H1 (cell line): ENCODE measurements at regions not wholly inside any gene's neighbourhood (a gene's known extent, or its start where the extent isn't known, plus 50 kb on each side); places are given as distances from the start of the nearest gene placed in this dataset.

ENCODE experiments used
- CTCF ChIA-PET: fragments of 300-600 bp; sonication (Branson Sonifier 250); formaldehyde crosslinking; loops from one replicate; lab custom pipeline; 2021; ENCODE audit not compliant: partially characterized antibody; lab: Charles Lee
- POLR2A ChIA-PET: fragments of 300-600 bp; sonication (Branson Sonifier 250); formaldehyde crosslinking; loops from one replicate; lab custom pipeline; 2021; ENCODE audit warnings: inconsistent platforms; ENCODE audit not compliant: partially characterized antibody; lab: Charles Lee
- DNase-seq, 2 experiments: peaks; one replicate each; pipeline versions ENCODE4 v3.0.0 to v3.0.0-alpha.2; 2010 to 2022; ENCODE audit warnings: low spot score in 2 of 2, low read depth in 1 of 2, mixed read lengths in 1 of 2
- FAIRE-seq: peaks from 2 replicates; lab custom pipeline; 2011; peaks lifted over from hg19 to GRCh38; lab: Jason Lieb, UNC
- H2AFZ ChIP-seq: 2 replicates; pipeline ENCODE4 v1.8.1; 2012; ENCODE audit warnings: low read length, inconsistent platforms
- H2AK5ac ChIP-seq: 2 replicates; pipeline ENCODE4 v1.6.1; 2013; ENCODE audit warnings: low read depth, low read length
- H2BK120ac ChIP-seq: replicated peaks from 2 replicates; pipeline ENCODE3; 2013; ENCODE audit warnings: low read depth, low read length, inconsistent platforms
- H2BK12ac ChIP-seq: 2 replicates; pipeline ENCODE4 v1.6.1; 2013; ENCODE audit warnings: low read depth, low read length
- H2BK15ac ChIP-seq: 2 replicates; pipeline ENCODE4 v1.6.1; 2013; ENCODE audit warnings: low read length
- H2BK20ac ChIP-seq: 2 replicates; pipeline ENCODE4 v1.6.1; 2013; ENCODE audit warnings: low read length
- H2BK5ac ChIP-seq: 2 replicates; pipeline ENCODE4 v1.6.1; 2013; ENCODE audit warnings: low read depth, low read length
- H3K14ac ChIP-seq: 2 replicates; pipeline ENCODE4 v1.6.1; 2013; ENCODE audit warnings: inconsistent platforms; ENCODE audit not compliant: insufficient read length
- H3K18ac ChIP-seq: 2 replicates; pipeline ENCODE4 v1.6.1; 2013; ENCODE audit warnings: low read length; ENCODE audit errors: extremely low read depth
- H3K23ac ChIP-seq: 2 replicates; pipeline ENCODE4 v1.6.1; 2013; ENCODE audit warnings: inconsistent platforms; ENCODE audit not compliant: insufficient read length
- H3K23me2 ChIP-seq: 2 replicates; pipeline ENCODE4 v1.6.1; 2013; ENCODE audit warnings: low read depth, low read length
- H3K27ac ChIP-seq: 2 replicates; pipeline ENCODE4 v1.6.1; 2011; ENCODE audit warnings: low read depth, low read length, inconsistent platforms
- H3K27me3 ChIP-seq, 4 experiments: replicated peaks in 1 of 4; 1 replicate in 1 of 4; 2 replicates in 3 of 4; pipeline versions ENCODE4 v1.6.1 to v1.8.1; 2011 to 2013; ENCODE audit warnings: low read length in 3 of 4, mild to moderate bottlenecking in 3 of 4, inconsistent platforms in 2 of 4, mixed read lengths in 2 of 4, moderate library complexity in 1 of 4; ENCODE audit not compliant: control insufficient read depth in 3 of 4, insufficient read depth in 3 of 4; ENCODE audit errors: extremely low read depth in 1 of 4
- H3K36me3 ChIP-seq, 4 experiments: 2 replicates each; pipeline versions ENCODE4 v1.6.1 to v1.8.1; 2011 to 2013; ENCODE audit warnings: mild to moderate bottlenecking in 4 of 4, low read length in 3 of 4, moderate library complexity in 2 of 4, control low read depth in 1 of 4, inconsistent platforms in 1 of 4; ENCODE audit not compliant: insufficient read depth in 4 of 4, control insufficient read depth in 2 of 4
- H3K4ac ChIP-seq: replicated peaks from 2 replicates; pipeline ENCODE3; 2013; ENCODE audit warnings: low read length, low read depth, mixed read lengths, inconsistent platforms; ENCODE audit not compliant: insufficient read length
- H3K4me1 ChIP-seq, 4 experiments: replicated peaks in 1 of 4; 1 replicate in 1 of 4; 2 replicates in 3 of 4; pipeline versions ENCODE4 v1.6.1 to v1.8.1; 2011 to 2013; ENCODE audit warnings: low read length in 3 of 4, inconsistent platforms in 2 of 4, mixed read lengths in 1 of 4; ENCODE audit not compliant: insufficient read depth in 4 of 4, control insufficient read depth in 3 of 4
- H3K4me2 ChIP-seq, 2 experiments: 2 replicates each; pipeline versions ENCODE4 v1.6.1 to v1.8.1; 2011 to 2013; ENCODE audit warnings: low read depth in 2 of 2, low read length in 2 of 2, control low read depth in 1 of 2, inconsistent platforms in 1 of 2, mild to moderate bottlenecking in 1 of 2; ENCODE audit not compliant: insufficient read depth in 1 of 2
- H3K4me3 ChIP-seq, 4 experiments: fragments of 200-600, 300-600 bp in 1 of 4; sonication (generic), shearing (Covaris generic), sonication (Bioruptor Twin) in 1 of 4; 2 replicates each; pipeline versions ENCODE4 v1.5.1 to v1.8.1; 2011 to 2016; ENCODE audit warnings: low read length in 4 of 4, low read depth in 3 of 4, control low read depth in 2 of 4, inconsistent platforms in 2 of 4, mild to moderate bottlenecking in 2 of 4, mixed read lengths in 1 of 4, moderate library complexity in 1 of 4; ENCODE audit not compliant: insufficient read depth in 2 of 4; ENCODE audit errors: extremely low read depth in 1 of 4
- H3K56ac ChIP-seq: replicated peaks from 2 replicates; pipeline ENCODE3; 2013; ENCODE audit warnings: low read depth, mild to moderate bottlenecking, mixed read lengths, low read length, inconsistent platforms; ENCODE audit not compliant: insufficient read length
- H3K79me1 ChIP-seq: 2 replicates; pipeline ENCODE4 v1.6.1; 2013; ENCODE audit warnings: low read depth, low read length, control low read depth
- H3K79me2 ChIP-seq, 2 experiments: 2 replicates each; pipeline versions ENCODE4 v1.6.1 to v1.8.1; 2012 to 2013; ENCODE audit warnings: low read length in 2 of 2, mild to moderate bottlenecking in 2 of 2, inconsistent platforms in 1 of 2; ENCODE audit not compliant: insufficient read depth in 2 of 2, control insufficient read depth in 1 of 2
- H3K9ac ChIP-seq, 4 experiments: replicated peaks in 1 of 4; 1 replicate in 1 of 4; 2 replicates in 3 of 4; pipeline versions ENCODE4 v1.6.1 to v1.8.1; 2011 to 2013; ENCODE audit warnings: low read depth in 3 of 4, low read length in 3 of 4, control low read depth in 2 of 4, mild to moderate bottlenecking in 2 of 4, moderate library complexity in 2 of 4, inconsistent platforms in 1 of 4; ENCODE audit errors: extremely low read depth in 1 of 4
- H3K9me3 ChIP-seq, 2 experiments: 2 replicates each; pipeline versions ENCODE4 v1.6.1 to v1.8.1; 2012 to 2013; ENCODE audit warnings: mild to moderate bottlenecking in 2 of 2, moderate library complexity in 2 of 2, control low read depth in 1 of 2, inconsistent platforms in 1 of 2, low read depth in 1 of 2, low read length in 1 of 2, mixed read lengths in 1 of 2; ENCODE audit not compliant: insufficient read depth in 2 of 2
- H4K20me1 ChIP-seq, 2 experiments: replicated peaks in 1 of 2; 2 replicates each; pipeline versions ENCODE3 to v1.8.1; 2011 to 2013; ENCODE audit warnings: inconsistent platforms in 2 of 2, low read length in 2 of 2, mild to moderate bottlenecking in 1 of 2; ENCODE audit not compliant: insufficient read depth in 2 of 2, control insufficient read depth in 1 of 2
- H4K5ac ChIP-seq: 2 replicates; pipeline ENCODE4 v1.6.1; 2013; ENCODE audit warnings: low read length, low read depth, mixed read lengths, inconsistent platforms; ENCODE audit not compliant: insufficient read length
- H4K8ac ChIP-seq: 2 replicates; pipeline ENCODE4 v1.8.0; 2013; ENCODE audit warnings: mild to moderate bottlenecking, moderate library complexity, low read length, inconsistent platforms; ENCODE audit not compliant: insufficient read depth; ENCODE audit errors: extremely low read depth
- H4K91ac ChIP-seq: replicated peaks from 2 replicates; pipeline ENCODE3; 2013; ENCODE audit warnings: low read length, mixed read lengths, inconsistent platforms; ENCODE audit not compliant: insufficient read length
- CHD1 ChIP-seq: IDR thresholded peaks from 2 replicates; pipeline ENCODE4 v1.6.1; 2012; ENCODE audit warnings: low read depth, low read length, improper control_type of control experiment
- CHD2 ChIP-seq: IDR thresholded peaks from 2 replicates; pipeline ENCODE4 v1.6.1; 2012; ENCODE audit warnings: low read length, improper control_type of control experiment
- EGR1 ChIP-seq: IDR thresholded peaks from 2 replicates; pipeline ENCODE4 v1.6.1; 2011; ENCODE audit warnings: low read depth, low read length, borderline replicate concordance
- GTF2F1 ChIP-seq: IDR thresholded peaks from 2 replicates; pipeline ENCODE4 v1.6.1; 2012; ENCODE audit warnings: low read depth, low read length, improper control_type of control experiment, borderline replicate concordance
- KDM5A ChIP-seq: fragments of 200-600 bp; IDR thresholded peaks from 2 replicates; pipeline ENCODE4 v1.7.1; 2012; ENCODE audit warnings: mild to moderate bottlenecking, low read length, inconsistent platforms, mixed read lengths
- RAD21 ChIP-seq, 2 experiments: IDR thresholded peaks in 1 of 2; conservative IDR thresholded peaks in 1 of 2; 2 replicates each; pipeline ENCODE4 v1.6.1; 2011; ENCODE audit warnings: low read depth in 2 of 2, low read length in 2 of 2, improper control_type of control experiment in 1 of 2, inconsistent platforms in 1 of 2, mild to moderate bottlenecking in 1 of 2, moderate library complexity in 1 of 2
- RBBP5 ChIP-seq: IDR thresholded peaks from 2 replicates; pipeline ENCODE4 v1.7.1; 2012; ENCODE audit warnings: low read depth, mild to moderate bottlenecking, inconsistent platforms, low read length, moderate library complexity, borderline replicate concordance
- RFX5 ChIP-seq: IDR thresholded peaks from 2 replicates; pipeline ENCODE4 v1.6.1; 2011; ENCODE audit warnings: low read depth, low read length, improper control_type of control experiment, borderline replicate concordance
- RNF2 ChIP-seq: fragments of 200-900, 300-1000 bp; sonication (generic); IDR thresholded peaks from 2 replicates; pipeline ENCODE4 v1.7.1; 2016; ENCODE audit warnings: borderline replicate concordance, low read depth, mild to moderate bottlenecking, antibody characterized with exemption, low read length; ENCODE audit not compliant: poor library complexity, severe bottlenecking; ENCODE audit errors: missing control alignments
- SP1 ChIP-seq: IDR thresholded peaks from 2 replicates; pipeline ENCODE4 v1.6.1; 2011; ENCODE audit warnings: low read depth, low read length
- SP2 ChIP-seq: IDR thresholded peaks from 2 replicates; pipeline ENCODE4 v1.6.1; 2012; ENCODE audit warnings: mild to moderate bottlenecking, low read length, inconsistent platforms
- SP4 ChIP-seq: IDR thresholded peaks from 2 replicates; pipeline ENCODE4 v1.6.1; 2012; ENCODE audit warnings: low read length, inconsistent platforms
- SRF ChIP-seq: IDR thresholded peaks from 2 replicates; pipeline ENCODE4 v1.6.1; 2011; ENCODE audit warnings: mild to moderate bottlenecking, low read depth, low read length, moderate library complexity
- TBP ChIP-seq: IDR thresholded peaks from 2 replicates; pipeline ENCODE4 v1.6.1; 2011; ENCODE audit warnings: low read depth, low read length, improper control_type of control experiment
- YY1 ChIP-seq: IDR thresholded peaks from 2 replicates; pipeline ENCODE4 v1.6.1; 2011; ENCODE audit warnings: low read depth, mild to moderate bottlenecking, low read length
- ZNF274 ChIP-seq: IDR thresholded peaks from 2 replicates; pipeline ENCODE4 v1.7.0; 2012; ENCODE audit warnings: low read length, borderline replicate concordance; ENCODE audit errors: extremely low read depth
- WGBS, 2 experiments: shearing (Covaris generic) in 1 of 2; methylation state at CpG; one replicate each; pipeline versions ENCODE4 v1.1.6 to v1.1.7; 2013 to 2015; ENCODE audit warnings: low lambda C conversion rate in 2 of 2, mixed read lengths in 2 of 2, inconsistent platforms in 1 of 2, low coverage in 1 of 2, missing lambda C conversion rate in 1 of 2; ENCODE audit not compliant: insufficient replicate concordance in 2 of 2, insufficient coverage in 1 of 2, insufficient read length in 1 of 2; ENCODE audit errors: extremely low coverage in 1 of 2, missing lambda C conversion rate in 1 of 2; 5-methylcytosine and 5-hydroxymethylcytosine counted together

DNA sequence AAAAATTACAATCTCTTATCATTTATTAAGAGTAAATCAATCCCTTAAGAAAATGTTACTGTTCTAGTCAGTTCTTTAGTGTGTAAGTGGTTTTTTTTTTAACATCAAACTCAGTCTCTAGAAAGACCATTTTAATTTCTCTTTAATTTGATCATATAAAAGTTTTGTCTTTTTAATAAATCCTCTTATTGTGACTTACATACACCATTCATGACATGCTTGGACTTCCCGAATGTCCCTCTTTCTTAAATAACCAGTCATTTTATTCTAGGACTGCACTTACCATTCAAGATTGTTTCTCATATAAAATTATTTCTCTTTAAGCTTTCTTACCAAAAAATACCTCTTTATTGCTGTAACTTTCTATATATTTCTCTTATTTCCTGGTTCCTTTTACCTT is 60.8 kb upstream of the EVL start:
- no peak overlapping the region for H2BK15ac ChIP-seq
- TF ChIP-seq CHD2 (no peak), RAD21 (IDR thresholded peaks at IDR 0.05 in 1 of 2, conservative IDR thresholded peaks at IDR 0.05 in 1 of 2; ENCODE audit: low read depth in 2 of 2, low read length in 2 of 2) (no peak), TBP (no peak), GTF2F1 (no peak), YY1 (no peak), RFX5 (no peak), SP2 (no peak), EGR1 (no peak), SP4 (no peak), CHD1 (no peak), RNF2 (no peak), KDM5A (no peak), SRF (no peak), SP1 (no peak), ZNF274 (no peak), RBBP5 (no peak)
- TF ChIP-seq, all 59 proteins: peak for 0
- no peak overlapping the region for H3K56ac ChIP-seq
- 68% methylated on average over 1 of the region's 1 CpG; no CpG with 5 or more reads in 1 of the 2 experiments for WGBS, 2 experiments
- no peak overlapping the region for H2BK20ac ChIP-seq
- no peak overlapping the region for H4K91ac ChIP-seq
- no peak overlapping the region for H3K4me3 ChIP-seq
- no peak overlapping the region for H4K5ac ChIP-seq
- H3K79me1 ChIP-seq: no peaks in the 10 kb centered on the region
- H3K27ac ChIP-seq: no peak overlapping the region
- no peak overlapping the region for H3K18ac ChIP-seq
- peaks cover 0 to 4% of the 10 kb centered on the region in 2 experiments; a peak in 1 of 4 replicates for H3K79me2 ChIP-seq
- CTCF ChIA-PET: interaction anchor here (1.3 to 2.0 kb wide), 2 partner anchors 19 to 104 kb away, joined by 3 to 6 read pairs; no protein-coding TSS in a partner anchor
- no peak overlapping the region for H3K23ac ChIP-seq
- H2AK5ac ChIP-seq: no peak overlapping the region
- no peak overlapping the region for H2BK12ac ChIP-seq
- no peak overlapping the region for H4K8ac ChIP-seq
- H4K20me1 ChIP-seq: no peaks in the 10 kb centered on the region
- no peak overlapping the region for H2BK120ac ChIP-seq
- no peak for FAIRE-seq
- no peak overlapping the region for H3K4ac ChIP-seq
- H3K36me3 ChIP-seq: peaks cover 0 to 6% (median 3%) of the 10 kb centered on the region in 4 experiments; a peak in 4 of 8 replicates
- H3K27me3 ChIP-seq: no peaks in the 10 kb centered on the region
- POLR2A ChIA-PET: no interaction called here
- no peaks in the 10 kb centered on the region; a peak in 1 of 7 replicates for H3K4me1 ChIP-seq
- H2BK5ac ChIP-seq: no peak overlapping the region
- no peak for DNase-seq
- H3K9me3 ChIP-seq: peaks cover 32 to 36% of the 10 kb centered on the region in 2 experiments
- H3K14ac ChIP-seq: no peak overlapping the region
- no peak overlapping the region for H3K9ac ChIP-seq
- no peak overlapping the region for H2AFZ ChIP-seq
- H3K23me2 ChIP-seq: no peaks in the 10 kb centered on the region; the same call in 1 of the 2 replicates
- no peak overlapping the region for H3K4me2 ChIP-seq
